Lower leg skin (tissue), 4 donors: ENCODE measurements at regions not wholly inside any gene's neighbourhood (a gene's known extent, or its start where the extent isn't known, plus 50 kb on each side); places are given as distances from the start of the nearest gene placed in this dataset.

Experiments
- DNase-seq, 2 donors: peaks; one replicate each; pipeline ENCODE4 v3.0.0-alpha.2; 2019; ENCODE audit warnings: low spot score in 2 of 2
- H3K4me3 ChIP-seq: fragments of 200-600 bp; sonication (generic); 2 replicates; pipeline ENCODE4 v1.5.1; 2017; ENCODE audit warnings: mild to moderate bottlenecking, low read depth; ENCODE audit not compliant: poor library complexity, severe bottlenecking
- POLR2A ChIP-seq, 2 donors: fragments of 450-650 bp; IDR thresholded peaks; one replicate each; pipeline ENCODE4 v1.6.1; 2016 to 2017; ENCODE audit warnings: antibody characterized with exemption in 2 of 2, mild to moderate bottlenecking in 1 of 2, moderate library complexity in 1 of 2
- WGBS, 2 donors: methylation state at CpG; one replicate each; pipeline ENCODE4 v1.1.5; 2018; 5-methylcytosine and 5-hydroxymethylcytosine counted together
- intact Hi-C: fragments of 100-400 bp; cut with DNase I; formaldehyde crosslinking; loops from one replicate; pipeline ENCODE4 v1.15.0; 2023; ENCODE audit warnings: low total_unique reads
- TF ChIP-seq, protein P1 (sequence below), 3 donors: fragments of 450-650 bp; IDR thresholded peaks; one replicate each; pipeline ENCODE4 v1.5.1; 2016; ENCODE audit warnings: antibody characterized with exemption in 3 of 3, mild to moderate bottlenecking in 3 of 3, moderate library complexity in 2 of 3

DNA sequence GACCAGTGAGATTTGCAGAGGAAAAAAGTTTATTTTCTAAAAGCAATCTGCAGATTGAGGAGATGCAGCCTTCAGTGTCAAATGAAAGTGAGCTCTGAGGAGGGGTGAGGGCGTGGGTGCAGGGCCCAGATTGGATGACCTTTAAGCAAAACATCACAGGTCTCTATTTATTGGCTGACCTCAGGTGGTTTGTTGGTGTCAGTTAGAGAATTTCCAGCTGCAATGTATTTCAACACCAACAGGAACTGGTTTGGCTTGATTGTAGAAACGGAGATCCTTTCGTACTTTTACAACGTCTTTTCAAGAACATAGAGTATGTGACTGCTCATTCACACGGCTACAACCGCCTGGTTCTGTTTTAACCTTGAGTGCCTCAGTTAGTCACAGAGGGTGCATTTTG, 1069.1 kb downstream of the EFNA5 start:
- DNase-seq, result no peak
- WGBS, 2 donors, result 56 to 61% methylated on average over 6 of the region's 6 CpGs
- H3K4me3 ChIP-seq, result no peak overlapping the region
- no peak for TF ChIP-seq POLR2A (IDR thresholded peaks at IDR 0.05)
- TF ChIP-seq, protein P1, sequence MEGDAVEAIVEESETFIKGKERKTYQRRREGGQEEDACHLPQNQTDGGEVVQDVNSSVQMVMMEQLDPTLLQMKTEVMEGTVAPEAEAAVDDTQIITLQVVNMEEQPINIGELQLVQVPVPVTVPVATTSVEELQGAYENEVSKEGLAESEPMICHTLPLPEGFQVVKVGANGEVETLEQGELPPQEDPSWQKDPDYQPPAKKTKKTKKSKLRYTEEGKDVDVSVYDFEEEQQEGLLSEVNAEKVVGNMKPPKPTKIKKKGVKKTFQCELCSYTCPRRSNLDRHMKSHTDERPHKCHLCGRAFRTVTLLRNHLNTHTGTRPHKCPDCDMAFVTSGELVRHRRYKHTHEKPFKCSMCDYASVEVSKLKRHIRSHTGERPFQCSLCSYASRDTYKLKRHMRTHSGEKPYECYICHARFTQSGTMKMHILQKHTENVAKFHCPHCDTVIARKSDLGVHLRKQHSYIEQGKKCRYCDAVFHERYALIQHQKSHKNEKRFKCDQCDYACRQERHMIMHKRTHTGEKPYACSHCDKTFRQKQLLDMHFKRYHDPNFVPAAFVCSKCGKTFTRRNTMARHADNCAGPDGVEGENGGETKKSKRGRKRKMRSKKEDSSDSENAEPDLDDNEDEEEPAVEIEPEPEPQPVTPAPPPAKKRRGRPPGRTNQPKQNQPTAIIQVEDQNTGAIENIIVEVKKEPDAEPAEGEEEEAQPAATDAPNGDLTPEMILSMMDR (IDR thresholded peaks at IDR 0.05), result no peak
- intact Hi-C loops, result no loop called here

DNA sequence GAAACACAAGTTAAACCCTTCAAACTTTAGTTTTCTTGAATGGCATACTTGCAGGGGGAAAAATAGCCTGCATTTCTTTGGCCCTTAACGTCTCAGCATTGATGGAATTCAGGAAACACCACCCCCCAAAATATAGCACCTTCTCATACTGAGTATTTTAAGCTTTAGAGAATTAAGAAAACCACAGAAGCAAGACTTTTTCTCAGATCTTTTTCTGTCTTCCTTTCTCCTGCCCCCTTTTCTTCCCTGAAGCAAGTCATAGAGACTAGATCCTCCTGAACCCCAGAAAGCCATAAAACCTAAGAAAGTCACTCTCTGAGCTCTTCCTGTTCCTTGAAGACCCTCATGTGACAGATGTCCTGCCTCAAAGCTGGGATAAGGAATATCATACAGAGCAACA, 1069.9 kb downstream of the EFNA5 start:
- 71 to 79% methylated on average over 1 of the region's 1 CpG for WGBS, 2 donors
- intact Hi-C loops, result no loop called here

DNA sequence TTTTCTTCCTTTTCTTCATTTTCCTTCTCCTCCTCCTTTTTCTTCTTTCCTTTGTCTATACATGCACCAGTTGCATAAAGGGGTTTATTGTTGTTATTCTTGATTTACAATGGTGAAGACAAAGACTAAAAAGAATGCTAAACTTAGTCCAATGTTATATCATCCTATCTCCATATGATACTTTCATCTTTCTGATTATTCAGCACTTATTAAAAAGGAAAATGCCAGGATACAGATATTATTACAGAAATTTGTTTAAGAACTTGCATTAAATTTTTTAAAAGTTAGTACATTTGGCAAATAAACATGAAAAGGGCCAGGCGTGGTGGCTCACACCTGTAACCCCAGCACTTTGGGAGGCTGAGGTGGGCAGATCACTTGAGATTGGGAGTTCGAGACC, 1074.9 kb downstream of the EFNA5 start:
- 92 to 97% methylated on average over 2 of the region's 2 CpGs for WGBS, 2 donors

More for the DNA sequence above, 1069.9 kb downstream of the EFNA5 start:
- no peak for DNase-seq
- TF ChIP-seq POLR2A (IDR thresholded peaks at IDR 0.05), result no peak
- TF ChIP-seq, protein P1 (IDR thresholded peaks at IDR 0.05), result no peak
- H3K4me3 ChIP-seq, result no peak overlapping the region

DNA sequence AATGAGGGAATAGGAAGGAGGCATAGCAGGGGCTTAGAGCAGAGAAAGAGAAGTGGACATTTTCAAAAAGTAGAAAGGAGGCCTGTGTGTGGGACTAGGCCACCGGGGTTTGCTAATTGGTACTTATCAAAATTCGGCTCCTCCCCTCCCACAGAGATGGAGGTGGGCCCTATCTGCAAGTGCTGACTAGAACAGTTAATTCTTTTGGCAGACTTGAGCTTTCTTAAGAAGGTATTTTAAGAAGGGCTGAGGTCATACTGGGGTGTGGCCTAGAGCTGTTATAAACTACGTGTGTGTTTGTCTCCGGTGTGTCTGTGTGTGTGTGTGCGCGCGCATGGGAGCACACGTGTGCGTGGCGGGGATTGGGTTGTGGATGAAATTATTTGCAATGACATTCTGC, 1086.5 kb downstream of the EFNA5 start:
- no peak for TF ChIP-seq POLR2A (IDR thresholded peaks at IDR 0.05)
- TF ChIP-seq, protein P1 (IDR thresholded peaks at IDR 0.05), result no peak
- WGBS, 2 donors, result 67 to 74% methylated on average over 10 of the region's 10 CpGs
- no peak overlapping the region for H3K4me3 ChIP-seq
- no peak for DNase-seq
- intact Hi-C loops, result no loop called here

More for the DNA sequence above, 1074.9 kb downstream of the EFNA5 start:
- no peak overlapping the region for H3K4me3 ChIP-seq
- no peak for DNase-seq
- intact Hi-C loops, result no loop called here
- no peak for TF ChIP-seq POLR2A (IDR thresholded peaks at IDR 0.05)
- TF ChIP-seq, protein P1 (IDR thresholded peaks at IDR 0.05), result no peak

DNA sequence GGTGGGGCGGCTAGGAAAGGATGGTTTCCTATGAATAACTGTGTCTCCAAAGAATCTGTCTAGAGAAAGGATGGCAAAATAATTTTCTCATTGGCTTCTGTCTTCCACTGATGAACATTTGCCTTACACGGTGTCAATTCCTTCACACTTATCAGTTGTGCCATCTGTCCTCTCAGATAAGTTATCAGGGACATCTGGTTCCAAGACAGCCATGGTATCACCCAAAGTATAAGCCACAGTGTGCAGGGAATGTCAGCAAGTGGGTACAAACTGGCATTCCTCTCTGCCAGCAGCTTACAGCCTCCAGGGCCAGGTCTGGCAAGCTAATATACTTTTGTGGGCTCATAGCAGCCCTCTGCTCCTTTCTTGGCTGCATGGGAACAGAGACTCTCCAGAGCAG, 1092.0 kb downstream of the EFNA5 start:
- 83 to 91% methylated on average over 2 of the region's 2 CpGs for WGBS, 2 donors
- intact Hi-C loops, result no loop called here
- TF ChIP-seq POLR2A (IDR thresholded peaks at IDR 0.05), result no peak
- TF ChIP-seq, protein P1 (IDR thresholded peaks at IDR 0.05), result no peak

DNA sequence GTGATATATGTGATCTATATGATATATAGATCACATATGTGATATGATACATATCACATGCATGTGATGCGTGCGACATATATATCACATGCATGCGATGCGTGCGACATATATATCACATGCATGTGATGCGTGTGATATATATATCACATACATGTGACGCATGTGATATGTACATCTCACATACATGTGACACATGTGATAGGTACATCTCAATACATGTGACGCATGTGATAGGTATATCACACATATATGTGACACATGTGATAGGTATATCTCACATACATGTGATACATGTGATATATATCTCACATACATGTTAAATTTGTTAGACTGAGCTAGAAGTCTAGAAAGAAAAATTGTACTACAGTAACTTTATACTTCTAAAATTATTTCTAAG, 1095.9 kb downstream of the EFNA5 start:
- intact Hi-C loops, result no loop called here
- 95 to 98% methylated on average over 8 of the region's 8 CpGs for WGBS, 2 donors
- TF ChIP-seq, protein P1 (IDR thresholded peaks at IDR 0.05), result no peak
- TF ChIP-seq POLR2A (IDR thresholded peaks at IDR 0.05), result no peak

More for the DNA sequence above, 1092.0 kb downstream of the EFNA5 start:
- no peak for DNase-seq
- no peak overlapping the region for H3K4me3 ChIP-seq

More for the DNA sequence above, 1095.9 kb downstream of the EFNA5 start:
- no peak overlapping the region for H3K4me3 ChIP-seq
- no peak for DNase-seq
